Suppressor macrophage treated with lipopolysaccharide for 4 hours (primary cell): ENCODE measurements at regions not wholly inside any gene's neighbourhood (a gene's known extent, or its start where the extent isn't known, plus 50 kb on each side); places are given as distances from the start of the nearest gene placed in this dataset.
A peak's percentile ranks its signal among the peaks of the same experiment; 100 is the strongest.
"Not testable (repeated sequence)": the region's sequence is repeated elsewhere in the genome, so short reads cannot be mapped to it uniquely, and the experiment has no call there.

Source experiments
- DNase-seq: peaks from one replicate; pipeline ENCODE4 v3.0.0-alpha.2; 2020

- no peak for DNase-seq
These were observed 224.5 kb upstream of the TAPT1 start for GRCh38 chr4:16450724-16451123.

- no peak for DNase-seq
These were observed 223.8 kb upstream of the TAPT1 start for GRCh38 chr4:16450031-16450430.

GRCh38 chr4:16449406-16449805 is 223.1 kb upstream of the TAPT1 start:
- no peak for DNase-seq

GRCh38 chr4:16448241-16448840 is 222.1 kb upstream of the TAPT1 start:
- no peak for DNase-seq

GRCh38 chr4:16443504-16444088 is 217.3 kb upstream of the TAPT1 start:
- peak; percentile 61 for DNase-seq

GRCh38 chr4:16442296-16442695 is 216.0 kb upstream of the TAPT1 start:
- no peak for DNase-seq

- no peak for DNase-seq
These were observed 213.5 kb upstream of the TAPT1 start for GRCh38 chr4:16439768-16440167.

- no peak for DNase-seq
These were observed 212.7 kb upstream of the TAPT1 start for GRCh38 chr4:16438986-16439385.

GRCh38 chr4:16437836-16438235 is 211.6 kb upstream of the TAPT1 start:
- no peak for DNase-seq

- DNase-seq, result no peak
These were observed 205.6 kb upstream of the TAPT1 start for GRCh38 chr4:16431866-16432265.

GRCh38 chr4:16418814-16419213 is 192.5 kb upstream of the TAPT1 start:
- DNase-seq, result no peak

- DNase-seq, result peak; percentile 4
These were observed 190.9 kb upstream of the TAPT1 start for GRCh38 chr4:16417198-16417597.

- DNase-seq, result no peak
These were observed 190.3 kb upstream of the TAPT1 start for GRCh38 chr4:16416601-16417000.

GRCh38 chr4:16415751-16416150 is 189.5 kb upstream of the TAPT1 start:
- DNase-seq, result no peak

- DNase-seq, result no peak
These were observed 187.7 kb upstream of the TAPT1 start for GRCh38 chr4:16413814-16414555.

GRCh38 chr4:16411501-16412085 is 185.3 kb upstream of the TAPT1 start:
- DNase-seq, result no peak

GRCh38 chr4:16393216-16393615 is 166.9 kb upstream of the TAPT1 start:
- not testable (repeated sequence) for DNase-seq

GRCh38 chr4:16391196-16391595 is 164.9 kb upstream of the TAPT1 start:
- no peak for DNase-seq

GRCh38 chr4:16387448-16387847 is 161.2 kb upstream of the TAPT1 start:
- DNase-seq, result no peak

- no peak for DNase-seq
These were observed 160.5 kb upstream of the TAPT1 start for GRCh38 chr4:16386711-16387320.

- DNase-seq, result no peak
These were observed 158.3 kb upstream of the TAPT1 start for GRCh38 chr4:16384576-16384975.

- DNase-seq, result no peak
These were observed 156.3 kb upstream of the TAPT1 start for GRCh38 chr4:16382571-16382970.

GRCh38 chr4:16377887-16378286 is 151.6 kb upstream of the TAPT1 start:
- no peak for DNase-seq
